Right lobe of liver (tissue), 4 donors: ENCODE measurements at regions not wholly inside any gene's neighbourhood (a gene's known extent, or its start where the extent isn't known, plus 50 kb on each side); places are given as distances from the start of the nearest gene placed in this dataset.

ENCODE experiments used
- POLR2A ChIP-seq: fragments of 450-650 bp; IDR thresholded peaks from one replicate; pipeline ENCODE4 v1.6.1; 2017; ENCODE audit warnings: antibody characterized with exemption, mild to moderate bottlenecking
- TF ChIP-seq, protein P1 (sequence below), 4 donors: fragments of 200-600 bp in 3 of 4; fragments of 450-650 bp in 1 of 4; IDR thresholded peaks; one replicate each; pipeline versions ENCODE4 v1.5.1 to v1.8.0; 2016 to 2022; ENCODE audit warnings: antibody characterized with exemption in 4 of 4, mild to moderate bottlenecking in 2 of 4
- donor health status: DM: no; HTN: no; CAD: no.
- donor health status: DM: no; HTN: no; CAD: no.
- donor health status: DM: no; HTN: yes; CAD: no.

DNA sequence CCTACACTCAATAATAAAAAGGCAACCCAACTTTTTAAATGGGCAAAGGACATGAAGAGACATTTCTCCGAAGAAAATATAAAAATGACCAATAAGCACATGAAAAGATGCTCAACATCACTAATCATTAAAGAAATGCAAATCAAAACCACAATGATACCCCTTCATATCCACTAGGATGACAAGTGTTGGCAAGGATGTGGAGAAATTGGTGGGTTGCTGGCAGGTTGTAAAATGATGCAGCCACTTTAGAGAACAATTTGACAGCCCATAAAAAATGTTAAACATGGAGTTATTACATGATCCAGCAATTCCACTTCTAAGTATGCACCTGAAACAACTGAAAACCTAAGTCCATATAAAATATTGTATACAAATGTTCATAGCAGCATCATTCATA lies 73.2 kb upstream of the LMO2 start:
- TF ChIP-seq, protein P1, sequence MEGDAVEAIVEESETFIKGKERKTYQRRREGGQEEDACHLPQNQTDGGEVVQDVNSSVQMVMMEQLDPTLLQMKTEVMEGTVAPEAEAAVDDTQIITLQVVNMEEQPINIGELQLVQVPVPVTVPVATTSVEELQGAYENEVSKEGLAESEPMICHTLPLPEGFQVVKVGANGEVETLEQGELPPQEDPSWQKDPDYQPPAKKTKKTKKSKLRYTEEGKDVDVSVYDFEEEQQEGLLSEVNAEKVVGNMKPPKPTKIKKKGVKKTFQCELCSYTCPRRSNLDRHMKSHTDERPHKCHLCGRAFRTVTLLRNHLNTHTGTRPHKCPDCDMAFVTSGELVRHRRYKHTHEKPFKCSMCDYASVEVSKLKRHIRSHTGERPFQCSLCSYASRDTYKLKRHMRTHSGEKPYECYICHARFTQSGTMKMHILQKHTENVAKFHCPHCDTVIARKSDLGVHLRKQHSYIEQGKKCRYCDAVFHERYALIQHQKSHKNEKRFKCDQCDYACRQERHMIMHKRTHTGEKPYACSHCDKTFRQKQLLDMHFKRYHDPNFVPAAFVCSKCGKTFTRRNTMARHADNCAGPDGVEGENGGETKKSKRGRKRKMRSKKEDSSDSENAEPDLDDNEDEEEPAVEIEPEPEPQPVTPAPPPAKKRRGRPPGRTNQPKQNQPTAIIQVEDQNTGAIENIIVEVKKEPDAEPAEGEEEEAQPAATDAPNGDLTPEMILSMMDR (IDR thresholded peaks at IDR 0.05) = no peak
- no peak for TF ChIP-seq POLR2A
